ENCODE measurements at regions not wholly inside any gene's neighbourhood (a gene's known extent, or its start where the extent isn't known, plus 50 kb on each side); places are given as distances from the start of the nearest gene placed in this dataset.

DNA sequence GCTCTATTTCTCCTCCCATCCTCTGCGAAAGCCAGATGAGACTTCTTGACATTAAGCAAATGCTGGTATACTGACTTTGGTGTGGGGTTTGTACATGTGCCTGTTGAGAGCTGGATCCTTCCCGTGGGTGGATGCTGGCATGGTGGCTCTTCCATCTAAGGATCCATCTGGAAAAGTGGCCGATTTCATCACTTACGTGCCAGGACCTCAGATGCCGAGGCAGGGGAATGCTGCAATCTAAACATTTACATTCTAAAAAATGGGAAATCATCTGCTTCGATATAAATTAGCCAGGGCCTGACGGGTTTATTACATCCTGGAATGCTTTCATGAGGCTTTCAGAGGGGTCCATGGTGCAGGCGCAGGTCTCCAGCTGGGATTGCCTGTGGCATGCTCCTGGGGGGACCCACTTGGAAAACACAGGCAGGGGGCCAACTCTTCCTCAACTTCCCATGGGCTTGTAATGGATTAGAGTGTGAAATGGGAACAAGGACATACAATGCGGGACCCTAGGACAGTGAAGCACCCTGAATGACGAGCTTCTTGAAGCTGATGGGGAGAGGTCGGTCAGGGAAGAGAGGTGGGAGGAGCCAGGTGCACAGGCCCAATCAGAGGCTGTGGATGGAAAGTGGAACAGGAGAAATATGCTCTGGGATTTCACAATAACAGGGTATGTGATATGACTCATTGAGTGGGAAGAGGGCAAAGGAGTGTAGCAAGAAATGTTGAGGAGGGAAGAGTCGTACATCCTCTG lies 105.5 kb upstream of the PITX1 start:
- DNase-seq (ENCODE audit: low spot score): no peak

DNA sequence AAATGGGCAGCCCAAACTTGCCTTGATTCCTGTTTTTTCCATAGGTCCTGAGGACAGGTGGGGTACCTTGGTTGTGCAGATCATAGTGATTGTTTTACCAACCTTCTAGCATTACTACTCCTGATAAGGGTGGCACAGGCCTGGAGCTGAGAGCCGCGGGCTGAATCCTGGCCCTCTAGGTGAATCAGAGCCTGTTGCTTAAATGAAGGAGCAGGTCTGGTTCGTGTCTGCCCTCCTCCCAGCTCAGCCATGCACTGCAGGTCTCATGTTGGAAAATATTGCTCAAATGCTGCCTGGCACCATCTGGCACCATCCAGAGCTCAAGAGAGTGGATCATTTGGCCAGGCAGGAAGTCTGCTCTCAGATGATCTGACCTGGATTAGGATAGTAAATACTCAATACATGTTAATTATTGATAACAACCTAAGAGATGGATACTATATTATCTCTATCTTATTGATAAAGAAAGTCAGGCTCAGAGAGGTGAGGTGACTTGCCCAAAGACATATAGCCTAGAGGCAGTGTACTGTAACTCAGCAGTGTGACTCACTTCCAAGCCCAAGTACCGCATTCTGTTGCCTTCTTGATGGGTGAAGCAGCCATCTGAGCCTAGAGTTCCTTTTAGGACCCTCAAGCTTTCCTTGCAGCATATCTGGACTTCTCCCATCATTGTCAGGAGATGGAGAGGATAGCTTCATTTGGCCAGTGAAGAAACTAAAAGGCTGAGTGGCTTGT lies 104.3 kb upstream of the PITX1 start:
- DNase-seq (ENCODE audit: low spot score): no peak

DNA sequence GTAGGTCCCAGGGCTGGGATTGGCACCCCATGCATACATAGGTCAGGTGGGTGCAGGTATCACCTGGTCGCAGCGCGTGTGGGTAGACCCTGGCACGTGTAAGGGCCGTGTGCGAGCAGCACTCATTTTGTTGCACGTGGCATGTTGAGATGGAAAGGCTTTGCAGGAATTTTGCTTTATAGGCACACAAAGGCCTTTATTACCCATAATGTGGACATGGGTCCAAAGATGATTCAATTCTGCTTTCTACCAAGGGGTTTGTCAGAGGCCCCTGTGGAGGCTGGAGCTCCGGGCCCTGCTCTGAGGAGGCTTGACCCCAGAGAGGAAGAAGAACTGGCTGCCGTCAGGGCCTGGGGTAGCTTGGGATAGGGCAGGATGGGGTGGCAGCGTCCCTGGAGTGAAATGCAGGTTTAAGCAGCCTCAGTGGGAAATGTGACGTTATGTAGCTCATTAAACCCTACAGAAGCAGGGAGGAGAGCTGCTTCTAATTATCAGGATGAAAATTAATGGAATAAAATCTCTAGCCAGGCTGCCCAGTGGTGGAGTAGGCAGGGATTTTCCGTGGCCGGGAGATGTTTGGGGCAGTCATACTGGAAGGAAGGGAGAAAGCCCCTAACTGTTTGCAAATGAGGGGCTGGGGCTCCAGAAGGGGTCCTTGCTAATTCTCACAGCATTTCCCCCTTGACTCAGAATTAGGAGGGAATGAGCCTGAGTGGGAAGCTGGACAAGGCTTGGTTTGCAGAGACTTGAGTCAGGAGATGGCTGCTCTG lies 103.3 kb upstream of the PITX1 start:
- DNase-seq (ENCODE audit: low spot score): no peak

DNA sequence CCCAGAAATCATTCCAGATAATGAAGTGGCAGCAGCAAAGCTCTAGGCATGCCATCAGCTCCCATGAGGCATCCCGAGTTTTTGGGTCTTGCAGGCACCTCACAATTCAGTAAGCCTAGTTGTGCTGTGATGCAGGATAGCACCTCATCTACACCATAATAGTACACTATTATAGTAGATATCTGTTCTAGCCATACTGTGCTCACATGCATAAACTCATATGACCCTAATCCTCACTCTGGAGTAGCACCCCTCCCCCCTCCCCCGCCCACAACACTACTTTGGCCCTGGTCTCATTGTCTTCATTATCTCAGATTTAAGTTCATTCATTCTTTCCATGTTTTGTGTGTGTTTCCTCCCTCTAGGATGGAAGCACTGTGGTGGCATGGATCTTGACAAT lies 102.5 kb upstream of the PITX1 start:
- no peak for DNase-seq (ENCODE audit: low spot score)

DNA sequence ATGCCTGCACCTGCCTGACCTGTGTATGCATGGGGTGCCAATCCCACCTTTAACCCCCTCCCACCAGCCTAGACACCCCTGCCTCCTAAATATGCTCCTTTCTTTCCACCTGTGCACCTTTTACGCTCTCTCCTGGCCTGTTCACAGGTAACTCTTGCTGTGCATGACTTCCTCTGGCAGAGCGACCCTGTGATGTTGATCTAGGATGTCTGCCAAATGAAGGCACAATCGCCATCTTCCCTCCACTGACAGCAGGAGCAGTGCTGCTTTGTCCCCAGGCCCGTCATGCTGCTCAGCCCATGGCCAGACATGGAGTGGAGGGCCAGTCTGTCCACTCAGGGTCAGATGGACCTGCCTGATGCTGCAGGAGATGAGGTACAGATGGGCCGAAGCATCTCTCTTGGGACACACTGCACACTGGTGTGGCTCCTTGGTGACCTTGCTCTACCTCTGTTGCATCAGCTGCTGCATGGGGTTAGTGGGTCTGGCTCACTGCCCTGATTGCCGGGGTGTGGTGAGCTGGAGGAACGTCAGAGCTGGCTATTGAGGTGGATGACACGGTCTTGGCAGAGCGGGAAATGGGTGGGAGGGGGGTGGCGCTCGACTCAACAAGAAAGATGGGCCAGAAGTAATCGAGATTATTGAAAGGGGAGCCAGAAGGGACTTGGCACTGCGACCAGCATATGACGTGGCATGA lies 101.7 kb upstream of the PITX1 start:
- no peak for DNase-seq (ENCODE audit: low spot score)

DNA sequence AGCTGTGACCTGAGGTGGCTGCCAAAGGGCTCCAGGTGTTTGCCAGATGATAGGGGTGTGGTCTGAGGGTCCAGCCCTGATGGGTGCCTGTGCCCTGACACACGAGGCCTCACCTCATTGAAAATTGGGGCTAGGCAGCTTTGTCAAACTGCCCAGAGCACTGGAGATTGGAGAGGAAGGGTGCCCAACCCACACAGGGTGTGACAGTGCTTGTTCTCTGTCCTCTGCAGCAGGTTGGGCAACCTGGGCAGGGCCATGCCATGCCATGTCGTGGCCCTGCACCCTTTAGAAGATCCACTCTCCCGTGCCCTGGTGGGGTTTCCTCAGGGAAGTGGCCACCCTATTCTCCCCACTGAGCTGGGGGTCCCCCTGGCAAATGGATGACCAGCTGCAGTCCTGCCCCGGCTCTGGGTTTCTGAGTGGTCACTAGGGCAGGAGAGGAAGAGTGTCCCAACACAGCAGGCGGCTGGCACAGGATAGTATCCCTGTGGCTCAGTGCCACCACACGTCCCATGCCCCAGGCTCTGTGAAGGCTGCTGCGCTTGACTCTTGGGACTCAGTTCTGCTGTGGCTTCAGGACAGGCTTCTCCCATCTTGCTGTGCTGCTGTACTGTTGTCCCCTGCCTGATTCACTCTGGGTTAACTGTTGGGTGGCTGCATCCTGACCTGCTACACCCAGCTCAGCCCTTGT lies 100.8 kb upstream of the PITX1 start:
- no peak for DNase-seq (ENCODE audit: low spot score)

DNA sequence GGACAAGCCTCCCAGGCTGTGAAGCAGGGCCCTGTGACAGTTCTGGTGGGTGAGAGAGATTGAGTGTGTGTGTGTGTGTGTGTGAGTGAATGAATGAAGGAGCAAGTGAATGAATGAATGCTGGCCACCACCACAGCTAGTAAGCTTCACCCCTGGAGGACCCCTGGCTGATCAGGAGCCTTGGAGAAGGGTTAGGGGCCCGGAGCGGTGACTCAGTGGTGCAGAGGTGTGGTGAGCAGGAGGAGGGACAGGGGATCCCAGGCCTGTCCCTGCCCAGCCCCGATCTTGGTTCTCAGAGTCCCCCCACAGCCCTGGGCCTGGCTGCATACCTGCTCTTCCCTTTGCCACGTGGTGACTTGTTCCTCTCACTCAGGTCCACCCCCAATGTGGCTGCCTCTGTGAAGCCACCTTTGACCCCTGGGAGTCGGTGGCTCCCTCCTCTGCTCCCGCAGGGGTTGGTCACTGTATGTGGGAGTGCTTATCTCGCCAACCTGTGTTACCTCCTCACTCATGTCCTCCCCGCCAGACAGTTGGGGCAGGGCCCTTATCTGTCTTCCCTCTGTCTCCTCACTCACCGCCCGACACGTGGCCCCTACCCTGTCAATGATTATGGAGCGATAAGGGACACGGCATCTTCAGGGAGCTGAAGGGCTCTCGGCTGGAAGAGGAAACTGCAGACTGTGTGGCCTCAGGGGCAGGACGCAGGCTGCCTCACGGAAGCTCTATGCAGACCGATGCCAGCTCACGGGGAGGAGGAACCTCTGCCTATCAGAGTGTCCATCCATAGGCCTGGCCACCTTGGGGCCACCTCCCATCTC lies 99.9 kb upstream of the PITX1 start:
- DNase-seq (ENCODE audit: low spot score): no peak

DNA sequence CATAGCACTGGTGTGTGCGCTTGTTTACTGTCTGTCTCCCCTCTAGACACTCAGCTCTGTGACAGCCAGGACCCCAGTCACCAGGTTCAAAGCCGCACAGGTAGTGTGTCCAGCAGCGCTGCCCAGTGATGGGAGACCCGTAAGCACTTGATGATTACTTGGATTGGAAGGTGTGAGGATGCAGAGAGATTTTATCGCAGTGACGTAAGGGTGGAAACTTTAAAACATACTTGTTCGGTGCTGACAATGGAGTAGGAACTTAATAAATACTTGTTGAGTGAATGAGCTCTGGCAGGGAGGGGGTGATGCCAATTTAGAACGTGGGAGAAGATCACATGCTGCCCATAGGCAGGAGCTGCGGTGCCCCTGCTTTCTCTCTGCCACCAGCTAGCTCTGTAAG lies 99.2 kb upstream of the PITX1 start:
- DNase-seq (ENCODE audit: low spot score): no peak

DNA sequence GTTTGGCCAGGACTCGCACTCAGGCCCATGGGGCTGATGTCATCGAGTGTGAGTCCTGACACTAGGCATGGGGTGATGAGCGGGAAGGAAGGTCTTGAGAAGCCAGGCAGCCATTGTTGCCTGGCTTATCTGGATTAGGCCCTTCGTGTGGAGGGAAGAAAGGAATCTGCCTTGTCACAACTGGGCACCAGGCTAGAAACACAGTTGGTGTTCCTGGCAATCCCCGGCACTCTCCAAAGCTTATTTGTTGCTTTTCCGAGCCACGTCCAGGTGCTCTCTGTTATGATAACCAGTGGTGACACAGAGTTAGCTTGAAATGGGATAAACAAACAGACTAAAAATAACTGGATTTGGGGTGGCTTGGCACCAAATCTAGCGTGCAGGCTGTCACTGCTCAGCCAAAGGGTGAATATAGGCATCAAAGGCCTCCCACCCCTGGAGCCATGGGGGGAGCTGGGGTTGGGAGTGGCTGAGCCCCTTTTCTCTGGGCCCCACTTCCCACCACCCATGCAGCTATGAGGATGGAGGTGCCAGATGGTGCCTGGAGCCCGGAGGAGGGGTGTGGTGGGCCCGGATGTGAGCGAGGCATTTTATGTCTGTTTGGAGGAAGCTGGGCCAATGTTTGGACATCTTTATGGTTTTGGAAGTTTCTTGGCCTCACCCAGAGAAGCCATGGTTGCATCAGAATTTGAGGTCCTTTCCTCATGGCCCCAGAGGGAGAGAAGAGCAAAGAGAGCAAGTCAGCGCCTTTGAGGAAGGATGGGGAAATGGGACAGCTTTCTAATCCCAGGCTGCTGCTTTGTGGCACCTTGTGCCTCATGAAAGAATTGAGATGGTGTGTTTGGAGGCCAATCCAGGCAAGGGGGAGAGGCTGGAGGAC lies 98.0 kb upstream of the PITX1 start:
- no peak for DNase-seq (ENCODE audit: low spot score)

DNA sequence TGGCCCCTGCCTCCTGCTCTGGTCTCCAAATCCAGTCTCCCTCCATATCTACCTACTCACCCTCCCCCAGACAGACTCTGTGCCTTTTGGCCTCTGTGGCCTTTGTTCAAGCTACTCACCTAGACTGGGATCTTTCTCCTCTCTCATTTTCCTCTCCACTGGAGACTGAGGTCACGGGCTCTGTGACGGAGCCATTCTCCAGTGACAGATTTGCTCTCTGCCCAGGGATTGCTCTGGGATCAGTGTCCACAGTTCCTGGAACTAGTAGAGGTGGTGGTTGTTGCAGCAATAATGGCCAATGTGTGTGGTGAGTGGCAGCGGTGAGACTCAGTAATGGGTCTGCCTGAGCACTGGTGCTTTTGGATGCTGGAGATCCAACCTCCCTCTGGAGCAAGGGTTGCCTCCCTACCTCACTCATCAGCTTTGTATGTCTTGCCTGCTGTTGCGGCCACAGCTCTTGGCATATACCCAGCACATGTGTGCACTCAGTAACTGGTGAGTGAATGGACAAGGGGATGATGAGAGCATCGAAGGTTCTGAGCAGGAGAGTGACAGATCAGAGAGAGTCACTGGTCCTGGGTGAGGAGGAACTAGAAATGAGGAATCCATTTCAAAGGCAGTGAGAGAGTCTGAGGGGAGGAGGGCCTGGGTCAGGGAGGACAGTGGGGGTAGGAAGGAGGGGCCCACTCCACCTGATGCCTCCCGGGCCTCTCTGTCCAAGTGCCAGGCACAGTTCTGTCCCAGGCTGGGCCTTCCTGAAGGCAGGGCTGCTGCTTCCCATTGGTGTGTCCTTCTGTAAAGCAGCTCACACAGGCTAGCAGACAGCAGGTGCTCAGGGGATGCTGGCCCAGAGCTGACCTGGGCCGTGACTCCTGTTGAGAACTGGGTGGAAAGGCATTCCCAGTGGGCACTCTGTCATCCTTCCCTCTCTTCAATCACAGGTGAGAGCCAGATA lies 96.5 kb upstream of the PITX1 start:
- DNase-seq (ENCODE audit: low spot score): no peak

DNA sequence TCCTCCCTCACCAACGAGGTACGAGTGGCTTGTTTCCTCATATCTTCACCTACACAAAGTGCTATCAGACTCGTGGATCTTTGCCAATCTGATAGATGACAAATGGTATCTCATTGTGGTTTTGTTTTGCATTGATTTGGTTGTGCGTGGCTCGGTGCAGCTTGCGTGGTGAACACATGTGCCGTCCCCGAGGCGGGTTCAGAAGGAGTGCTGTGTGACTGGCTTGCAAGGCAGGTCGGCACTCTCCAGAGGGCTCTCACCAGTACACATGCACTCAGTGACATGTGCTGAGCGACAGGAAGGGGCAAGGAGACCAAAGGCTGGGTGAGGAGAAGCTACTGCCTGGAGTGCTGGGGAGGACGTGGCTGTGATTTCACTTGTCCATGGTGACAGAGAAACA lies 95.3 kb upstream of the PITX1 start:
- DNase-seq (ENCODE audit: low spot score): no peak

DNA sequence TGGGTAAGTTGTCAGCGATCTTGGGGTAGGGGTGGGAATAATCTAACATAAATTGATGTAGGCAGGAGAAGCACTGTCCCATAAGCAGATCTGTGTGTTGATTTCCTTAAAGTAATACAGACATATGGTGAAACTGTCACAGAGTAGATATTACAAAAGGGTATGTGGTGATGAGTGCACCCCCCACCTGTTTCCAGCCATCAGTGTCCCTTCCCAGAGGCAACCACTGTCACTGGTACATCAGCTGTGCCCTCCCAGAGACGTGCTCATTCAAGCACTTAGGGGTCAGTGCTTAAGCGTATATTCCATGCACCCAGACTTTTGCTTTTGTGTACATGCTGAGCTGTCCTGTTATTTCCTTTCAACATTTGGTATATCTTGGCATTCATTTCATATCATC lies 94.3 kb upstream of the PITX1 start:
- no peak for DNase-seq (ENCODE audit: low spot score)

DNA sequence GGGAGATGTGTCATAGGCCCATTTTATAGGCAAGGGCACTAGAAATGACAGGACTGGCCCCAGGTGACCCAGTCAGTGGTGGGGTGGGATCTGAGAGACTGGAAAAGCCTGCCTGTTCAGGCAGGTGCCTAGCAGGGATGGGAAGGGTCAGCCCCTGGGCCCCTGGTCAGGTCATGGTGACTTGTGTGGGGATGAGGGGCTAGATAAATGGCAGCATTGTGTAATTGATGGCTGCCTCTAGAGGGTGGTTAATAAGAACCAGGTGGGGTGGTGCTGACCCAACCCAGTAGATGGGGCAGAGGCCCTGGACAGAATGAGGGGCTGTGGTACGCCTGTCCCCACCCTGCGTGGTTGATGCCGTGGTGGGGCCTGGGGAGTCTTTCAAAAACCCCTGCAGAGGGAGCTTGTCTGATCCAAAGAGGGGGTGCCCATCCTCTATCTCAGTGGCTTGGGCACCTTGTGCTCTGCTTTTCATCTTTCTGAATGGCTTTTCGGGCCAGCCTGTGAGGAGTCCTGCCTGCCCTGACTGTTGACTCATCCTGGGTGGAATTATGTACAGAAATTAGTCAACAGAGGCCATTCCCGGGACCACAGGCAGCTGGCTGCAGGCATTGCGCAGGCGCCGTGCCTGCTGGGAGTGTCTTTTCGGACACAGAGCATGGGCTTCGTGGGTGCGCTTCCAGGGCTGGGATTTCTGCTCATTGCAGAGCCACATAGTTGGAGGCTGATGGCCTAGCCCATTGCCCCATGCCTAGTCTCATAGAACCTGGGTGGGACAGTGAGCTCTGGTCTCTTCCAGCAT lies 93.6 kb upstream of the PITX1 start:
- no peak for DNase-seq (ENCODE audit: low spot score)

DNA sequence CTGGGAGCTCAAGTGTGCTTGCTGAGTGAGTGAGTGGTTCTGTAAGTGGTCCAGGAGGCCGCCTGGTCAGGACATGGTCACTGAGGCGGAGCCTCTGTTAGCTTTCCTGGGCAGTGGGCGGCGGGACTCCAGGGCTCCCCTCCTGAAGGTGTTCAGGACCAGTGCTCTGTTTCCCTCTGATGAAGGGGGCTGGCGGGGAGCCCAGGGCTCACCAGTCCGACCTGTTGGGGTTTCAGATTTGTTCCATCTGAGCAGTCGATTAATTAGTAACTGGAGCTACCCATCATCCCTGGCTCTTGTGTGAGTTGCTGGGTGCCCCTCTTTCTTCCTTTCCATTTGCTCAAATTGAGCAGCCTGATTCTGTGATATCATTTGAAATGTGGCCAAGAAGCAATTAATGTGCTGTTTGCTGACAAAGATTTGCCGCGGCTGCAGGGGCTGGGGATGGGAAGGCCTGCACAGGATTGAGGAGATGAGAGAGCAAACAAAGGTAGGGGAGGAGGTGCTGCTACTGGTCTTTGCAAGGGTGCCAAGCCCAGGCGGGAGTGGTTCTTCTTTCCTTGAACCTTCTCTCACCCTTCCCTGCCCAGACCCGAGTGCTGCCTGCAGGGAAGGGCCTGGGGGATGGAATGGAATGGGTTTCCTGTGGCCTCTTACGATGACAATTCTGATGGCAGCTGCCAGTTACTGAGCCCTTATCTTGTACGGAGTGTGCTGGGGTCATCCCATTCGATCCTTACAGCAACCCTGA lies 92.8 kb upstream of the PITX1 start:
- no peak for DNase-seq (ENCODE audit: low spot score)

DNA sequence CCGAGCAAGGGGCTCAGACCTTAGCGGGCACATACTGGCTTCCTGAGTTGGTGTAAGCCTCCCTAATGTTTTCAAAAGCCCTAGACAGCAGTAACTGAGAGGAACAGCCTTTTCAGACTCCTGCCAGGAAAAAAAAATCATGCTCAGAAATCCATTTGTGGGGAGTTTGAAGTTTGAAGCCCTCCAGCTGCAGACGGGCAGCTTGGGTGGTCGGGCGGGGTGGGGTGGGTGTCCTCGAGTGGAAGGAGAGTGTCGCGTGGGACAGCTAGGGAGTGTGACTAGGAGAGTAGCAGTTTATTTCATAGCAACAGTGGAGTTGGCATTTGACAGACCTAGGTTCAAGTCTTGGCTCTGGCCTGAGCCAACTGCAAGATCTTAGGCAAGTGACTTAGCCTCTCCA lies 90.7 kb upstream of the PITX1 start:
- no peak for DNase-seq (ENCODE audit: low spot score)

DNA sequence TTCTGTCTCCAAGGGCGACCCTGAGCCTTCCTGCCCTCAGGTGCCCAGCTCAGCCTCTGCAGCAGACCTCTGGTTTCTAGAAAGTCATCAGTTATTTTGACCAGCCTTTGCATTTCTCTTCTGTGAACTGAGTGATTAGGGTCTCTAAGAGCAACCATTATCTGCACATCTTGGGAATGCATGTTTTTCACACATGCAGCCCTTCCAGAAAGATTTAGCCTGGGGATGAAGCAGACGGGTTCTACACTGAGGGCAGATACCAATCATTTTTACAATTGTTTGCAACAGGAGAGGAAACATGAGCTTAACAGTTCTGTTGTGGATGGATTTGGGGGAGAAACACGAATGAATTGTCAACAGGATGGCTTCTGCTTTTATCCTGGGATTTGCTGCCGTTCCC lies 90.1 kb upstream of the PITX1 start:
- no peak for DNase-seq (ENCODE audit: low spot score)

DNA sequence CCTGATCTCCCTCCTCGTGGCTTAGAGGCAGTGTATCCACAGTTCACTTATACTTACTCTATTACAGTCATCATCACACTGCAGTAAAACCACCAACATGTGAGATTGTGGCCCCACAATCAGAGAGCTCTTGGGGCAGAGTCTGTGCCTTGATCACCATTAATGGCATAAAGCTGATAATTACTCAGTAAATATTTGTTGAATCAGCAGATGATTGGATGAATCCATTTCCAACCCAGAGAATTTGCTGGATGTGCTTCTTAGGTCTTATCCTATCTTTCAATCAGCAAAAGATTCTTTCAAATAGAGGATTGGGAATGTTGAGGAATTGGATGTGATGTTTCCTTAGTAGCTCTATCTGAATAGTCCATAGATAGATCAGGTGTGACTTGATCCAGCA lies 88.8 kb upstream of the PITX1 start:
- DNase-seq (ENCODE audit: low spot score): no peak

Measured in globus pallidus (tissue), 1 donor.